GM19324 (cell line): ENCODE measurements at regions not wholly inside any gene's neighbourhood (a gene's known extent, or its start where the extent isn't known, plus 50 kb on each side); places are given as distances from the start of the nearest gene placed in this dataset.
A peak's percentile ranks its signal among the peaks of the same experiment; 100 is the strongest.
"Not testable (repeated sequence)": the region's sequence is repeated elsewhere in the genome, so short reads cannot be mapped to it uniquely, and the experiment has no call there.

Experiments used
- ATAC-seq: cut with Tn5 transposase; IDR thresholded peaks from one replicate; pipeline ENCODE4 v1.9.1; 2021; ENCODE audit warnings: mild to moderate bottlenecking, moderate library complexity; ENCODE audit not compliant: unreplicated experiment, low FRiP score

DNA sequence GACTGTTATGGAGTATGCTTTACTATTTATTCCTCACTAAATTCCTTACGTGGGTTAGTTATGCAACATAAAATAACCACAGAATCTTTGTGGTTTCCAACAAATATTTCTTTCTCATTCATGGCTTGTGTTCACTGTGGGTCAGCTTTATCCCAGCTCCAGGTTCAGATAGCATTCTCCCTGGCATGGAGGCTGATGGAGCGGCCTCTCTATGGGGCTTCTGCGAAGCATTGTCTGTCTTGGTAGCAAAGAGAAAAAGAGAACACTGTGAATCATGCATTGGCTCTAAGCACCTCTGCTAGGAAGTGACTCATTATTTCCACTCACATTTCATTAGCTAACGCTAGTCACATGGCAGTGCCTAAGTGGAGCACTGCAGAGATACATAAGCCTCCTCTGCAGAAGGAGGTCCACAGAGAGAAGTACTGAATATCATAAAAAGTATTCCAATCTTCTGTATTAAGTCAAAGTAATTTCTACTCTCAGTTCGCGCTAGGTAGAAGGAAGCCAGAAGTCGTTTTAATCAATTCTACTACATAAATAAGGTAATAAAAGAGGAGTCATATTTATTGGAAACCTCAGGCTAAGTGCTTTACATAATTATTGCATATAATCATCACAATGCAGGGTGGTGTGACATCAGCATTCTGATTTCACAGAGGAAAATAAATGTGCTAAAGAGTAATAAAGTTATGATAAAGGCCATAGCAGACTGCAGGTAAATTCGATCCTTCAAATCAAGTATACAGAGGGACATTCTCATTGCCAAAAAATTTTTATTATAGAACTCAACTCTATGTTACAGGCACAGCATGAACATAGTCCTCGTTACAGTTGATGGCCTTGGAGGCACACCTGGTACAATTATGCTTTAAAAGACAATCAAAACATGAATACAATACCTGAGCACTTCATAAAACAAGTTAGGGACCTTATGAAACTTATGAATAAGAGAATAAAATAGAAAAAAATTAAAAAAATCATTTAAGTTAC is 531.1 kb downstream of the CETN3 start:
- ATAC-seq = no peak

DNA sequence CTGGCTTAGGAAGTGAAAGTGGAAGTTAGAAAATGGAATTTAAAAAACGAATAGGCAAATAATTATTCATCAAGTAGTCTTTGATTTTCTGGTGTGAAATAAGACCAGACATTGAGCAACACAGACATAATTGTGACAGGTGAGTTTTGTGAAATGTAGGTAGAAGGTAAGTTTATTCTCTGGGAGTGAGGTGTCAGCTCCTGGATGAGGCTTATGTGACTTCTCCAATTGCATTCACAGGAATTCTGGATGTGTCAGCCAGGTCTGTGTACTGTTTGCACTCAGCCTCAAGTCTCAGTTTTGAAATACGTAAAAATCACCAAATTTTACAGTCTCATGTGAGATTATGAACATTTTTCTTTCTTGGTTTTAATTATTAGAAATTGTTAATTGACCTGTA is 537.6 kb downstream of the CETN3 start:
- no peak for ATAC-seq

DNA sequence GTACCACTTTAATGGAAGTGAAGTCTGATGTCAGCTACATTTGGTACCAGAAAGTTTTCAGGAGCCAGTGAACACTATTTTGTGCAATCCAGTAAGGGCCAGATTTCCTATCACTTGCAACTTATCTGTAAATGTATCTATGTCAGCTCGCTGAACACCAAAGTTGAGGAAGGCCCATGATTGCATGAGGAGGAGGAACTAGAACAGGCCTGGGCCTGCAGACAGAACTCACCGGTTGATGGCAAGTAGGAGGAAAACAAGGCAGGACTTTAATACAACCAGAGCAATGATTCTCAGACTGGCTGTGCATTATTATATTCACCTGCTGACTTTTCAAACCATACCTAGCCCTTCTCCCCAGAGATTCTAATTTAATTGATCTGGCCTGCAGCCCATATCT is 540.2 kb downstream of the CETN3 start:
- no peak for ATAC-seq

DNA sequence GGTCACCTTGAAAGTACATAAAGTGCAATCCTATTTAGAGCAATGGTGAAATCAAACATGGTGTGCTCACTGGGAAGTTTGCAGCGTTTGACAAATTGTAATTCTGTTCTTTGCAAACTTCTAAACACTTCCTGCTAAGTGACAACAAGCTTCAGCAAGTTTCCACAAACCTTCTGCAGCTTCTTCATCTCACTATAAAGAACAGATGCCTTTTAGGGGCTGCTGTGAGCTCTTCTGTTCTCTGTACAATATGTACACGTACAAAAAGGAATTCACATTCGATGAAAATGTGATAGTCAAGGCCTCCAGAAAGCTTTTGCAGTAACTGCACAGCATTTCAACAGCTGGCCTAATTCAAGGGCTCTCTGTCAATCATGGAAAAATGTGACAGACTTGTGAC is 543.1 kb downstream of the CETN3 start:
- no peak for ATAC-seq

DNA sequence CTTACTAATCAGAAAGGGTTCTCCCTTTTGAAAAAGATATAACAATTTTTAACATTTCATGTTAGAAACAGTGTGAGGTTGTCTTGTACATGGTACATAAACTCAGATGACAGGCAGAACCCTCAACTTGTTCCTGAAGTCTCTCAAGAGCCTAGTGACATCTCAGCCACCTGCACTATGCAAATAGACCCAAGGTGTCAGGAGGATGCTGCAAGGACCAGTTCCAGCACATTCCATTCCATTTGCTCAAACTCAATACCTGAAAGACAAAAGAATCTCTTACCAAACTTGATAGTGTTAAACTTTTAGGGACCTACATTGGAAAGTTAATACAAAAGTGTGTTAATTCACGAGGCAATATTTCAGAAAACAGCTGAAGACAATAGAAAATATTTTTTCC is 544.6 kb downstream of the CETN3 start:
- ATAC-seq = no peak

DNA sequence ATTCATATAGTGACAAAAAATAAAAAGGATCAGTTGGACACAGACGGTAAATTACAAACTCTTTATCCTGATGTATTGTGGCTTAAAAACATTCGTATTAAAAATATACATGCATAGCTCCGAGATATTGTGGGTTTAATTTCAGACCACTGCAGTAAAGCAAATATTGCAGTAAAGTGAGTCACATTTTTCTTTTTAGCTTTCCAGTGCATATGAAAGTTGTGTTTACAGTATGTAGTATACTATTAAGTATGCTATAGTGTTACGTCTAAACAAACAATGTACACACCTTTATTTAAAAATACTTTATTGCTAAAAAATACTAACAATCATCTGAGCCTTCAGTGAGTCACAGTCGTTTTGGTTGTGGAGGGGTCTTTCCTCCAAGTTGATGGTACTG is 551.8 kb downstream of the CETN3 start:
- no peak for ATAC-seq

DNA sequence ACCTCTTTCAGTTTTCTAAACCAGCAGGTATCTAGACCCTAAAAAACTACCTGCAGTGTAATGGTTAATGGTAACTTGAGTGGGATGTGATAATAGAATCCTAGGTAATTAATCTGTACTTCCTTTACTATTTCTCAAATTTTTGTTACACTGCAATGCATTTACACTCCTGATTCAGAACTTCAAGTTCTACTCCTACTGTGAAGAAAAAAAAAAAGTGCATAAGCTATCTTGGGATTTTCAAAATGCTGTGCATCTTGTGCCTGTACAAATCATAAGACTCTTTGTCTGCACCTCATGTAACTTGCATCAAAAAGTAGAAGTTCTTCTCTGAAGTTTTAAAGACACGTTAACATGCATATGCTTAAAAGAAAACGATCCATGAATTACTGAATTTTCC is 554.1 kb downstream of the CETN3 start:
- no peak for ATAC-seq

DNA sequence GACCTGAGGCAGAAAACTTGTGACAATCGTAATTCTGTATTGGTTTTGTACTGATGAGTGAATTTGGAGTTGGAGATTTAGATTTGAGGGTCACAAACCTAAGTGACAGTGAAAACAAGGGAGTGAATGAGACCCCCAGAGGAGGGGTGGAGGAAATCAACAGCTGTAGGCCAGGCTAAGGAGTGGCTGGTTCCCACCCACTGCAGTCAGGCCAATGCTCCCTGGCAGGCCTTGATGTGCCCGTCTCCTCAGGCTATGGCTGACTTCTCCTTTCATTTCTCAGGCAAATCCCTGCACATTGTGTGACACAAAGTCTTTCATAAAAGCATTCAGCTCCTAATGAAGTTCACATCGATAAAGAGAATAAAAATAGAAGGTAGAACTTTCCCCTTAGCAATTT is 557.6 kb downstream of the CETN3 start:
- no peak for ATAC-seq

DNA sequence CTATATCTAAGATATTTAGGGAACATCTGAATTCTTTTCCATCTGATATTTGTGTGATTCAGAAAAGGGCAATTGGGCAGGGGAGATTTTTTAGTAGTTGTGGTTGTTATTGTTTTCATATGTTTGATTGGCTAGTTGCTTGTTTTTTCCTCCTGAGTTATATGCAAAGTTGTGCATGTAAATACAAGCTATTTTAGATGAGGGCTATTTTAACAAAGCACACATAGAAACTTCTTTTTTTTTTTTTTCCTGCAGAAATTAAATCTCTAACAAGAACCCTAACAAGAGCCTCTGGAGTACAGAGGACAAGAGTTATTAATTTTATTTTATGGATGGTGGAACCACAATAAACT is 559.1 kb downstream of the CETN3 start:
- ATAC-seq = peak; percentile 54

DNA sequence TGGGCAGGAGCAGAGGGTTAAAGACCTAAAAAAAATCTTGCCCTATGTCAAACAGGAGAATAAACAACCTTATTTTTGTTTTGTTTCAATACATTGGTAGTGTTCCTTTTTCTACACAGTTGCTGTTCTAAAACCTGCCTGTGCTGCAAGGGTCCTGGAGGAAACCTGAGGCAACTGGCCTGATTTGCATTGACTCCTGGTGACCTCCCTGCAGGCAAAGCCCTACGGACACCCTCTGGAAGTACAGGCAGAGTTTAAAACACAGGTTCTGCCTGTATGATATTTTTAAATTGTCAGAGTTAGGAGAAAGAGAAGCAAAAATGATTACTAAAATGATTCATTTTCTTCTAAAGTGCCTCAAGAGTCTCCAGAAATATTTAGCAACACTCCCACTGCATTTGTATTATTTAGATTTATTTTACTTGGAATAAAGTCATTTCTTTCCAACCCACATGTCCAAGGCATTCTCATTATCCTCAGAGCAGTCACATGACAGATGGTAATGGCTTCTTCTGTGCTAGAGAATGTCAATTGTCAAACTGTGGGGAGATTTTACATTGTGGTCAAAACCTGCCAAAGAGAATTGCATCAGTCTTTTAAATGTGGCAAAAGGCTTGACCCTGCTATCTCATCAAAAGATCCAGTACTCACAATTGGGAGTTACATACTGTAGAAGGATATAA is 559.6 kb downstream of the CETN3 start:
- peak; percentile 47 for ATAC-seq

DNA sequence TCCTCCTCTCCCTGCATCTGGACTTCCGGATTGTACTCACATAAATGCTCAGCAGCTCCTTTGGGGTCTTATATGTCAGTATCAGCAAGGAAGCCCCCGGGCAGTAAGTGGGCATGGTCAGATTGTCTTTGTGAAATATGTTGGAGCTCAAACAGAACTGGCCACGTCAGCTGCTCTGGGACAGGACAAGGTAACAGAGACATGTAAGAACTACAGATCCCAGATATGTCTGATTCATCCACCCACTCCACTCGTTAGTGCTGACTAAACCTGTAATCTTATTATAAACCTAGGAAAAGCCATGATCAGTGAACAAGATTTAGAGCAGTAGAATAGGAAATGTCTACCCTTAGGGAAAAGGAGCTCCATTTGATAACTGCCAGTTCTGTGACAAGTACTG is 561.8 kb downstream of the CETN3 start:
- ATAC-seq = no peak

DNA sequence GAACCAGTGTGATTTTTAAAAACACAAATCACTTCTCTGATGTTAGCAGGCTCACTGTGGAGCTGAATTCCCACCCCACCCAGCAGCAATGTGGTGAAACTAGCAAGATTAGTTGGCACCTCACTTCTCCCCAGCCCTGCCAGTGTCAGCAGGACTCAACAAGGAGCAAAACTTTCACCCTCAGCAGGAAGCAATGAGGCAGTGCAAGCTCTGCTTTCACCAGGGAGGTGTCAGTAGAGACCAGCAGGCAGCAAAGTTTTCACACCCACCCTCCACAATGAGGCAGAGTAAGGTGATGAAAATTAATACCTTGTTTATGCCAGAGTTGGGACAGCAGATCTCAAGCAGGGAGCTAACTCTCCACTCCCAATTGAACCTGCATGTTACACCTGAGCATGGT is 565.0 kb downstream of the CETN3 start:
- no peak for ATAC-seq

DNA sequence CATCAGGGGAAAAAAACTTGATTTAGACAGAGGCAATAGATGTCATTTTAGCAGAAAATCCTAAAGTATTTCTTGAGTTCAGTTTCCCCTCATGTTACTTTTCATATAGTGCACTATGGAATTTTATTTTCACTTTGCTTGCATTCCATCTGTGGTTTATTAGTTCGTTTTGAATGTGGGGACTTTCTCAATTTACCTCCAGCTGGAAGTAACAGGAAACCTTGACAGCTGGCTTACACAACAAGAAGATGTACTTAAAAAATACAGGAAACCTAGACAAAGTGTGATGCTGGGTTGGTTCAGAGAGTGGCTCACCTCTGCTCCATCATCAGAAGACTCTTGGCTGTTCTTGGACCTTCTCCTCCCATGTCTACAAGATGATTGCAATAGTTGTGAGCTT is 567.0 kb downstream of the CETN3 start:
- no peak for ATAC-seq

DNA sequence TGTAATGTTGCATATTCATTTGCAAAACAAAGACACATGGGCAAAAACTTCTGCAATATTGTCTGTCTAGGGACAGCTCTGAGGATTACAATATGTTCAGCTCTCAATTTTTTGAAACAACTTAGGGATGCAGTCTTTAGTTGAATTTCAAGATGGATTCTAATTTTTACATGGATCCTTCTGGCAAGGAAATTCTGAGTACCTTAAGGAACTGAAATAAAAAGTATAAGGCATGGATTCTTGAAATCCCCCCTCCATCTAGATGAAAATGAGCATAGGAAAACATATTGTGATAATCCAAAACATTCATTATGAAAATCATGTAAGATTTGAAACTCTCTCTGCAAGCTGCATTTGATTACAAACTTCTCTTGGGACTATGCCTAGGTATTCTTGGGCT is 568.6 kb downstream of the CETN3 start:
- no peak for ATAC-seq

DNA sequence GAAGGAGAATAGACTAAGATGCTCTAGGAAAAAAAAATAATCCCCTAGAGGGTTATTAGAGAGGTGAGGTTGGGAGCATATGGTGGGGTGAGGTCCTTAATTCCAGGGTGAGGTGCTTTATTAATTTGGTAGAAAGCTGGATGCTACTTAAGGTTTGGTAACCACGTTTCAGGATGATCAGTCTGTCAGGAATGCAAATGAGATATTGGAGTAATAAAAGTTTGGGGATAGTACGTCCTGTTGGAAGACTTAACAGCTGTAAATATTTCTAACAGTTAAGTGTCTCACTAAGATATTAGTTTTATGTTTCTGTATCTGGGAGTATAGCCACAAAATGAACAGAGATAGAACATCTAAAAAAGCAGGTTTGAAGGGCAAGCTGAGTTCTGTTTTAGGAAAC is 578.9 kb downstream of the CETN3 start:
- ATAC-seq = no peak

DNA sequence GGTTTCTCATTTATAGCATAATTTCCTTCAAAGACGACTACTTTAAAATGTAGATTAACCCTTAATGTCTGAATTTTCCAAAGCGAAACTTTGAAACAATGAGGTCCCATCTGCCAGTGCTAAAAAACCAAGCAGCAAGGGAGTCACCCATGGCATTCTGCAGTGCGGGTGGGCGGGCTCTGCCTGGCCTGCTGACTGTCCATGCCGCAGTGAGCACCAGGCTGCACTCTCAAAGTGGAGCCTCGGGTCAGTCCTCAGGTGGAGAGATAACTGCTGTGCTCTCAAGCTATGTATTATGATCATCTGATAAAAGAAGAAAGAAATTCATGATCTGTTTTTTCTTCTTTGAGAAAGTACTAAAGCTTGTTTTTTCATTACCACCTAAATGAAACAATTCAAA is 581.6 kb downstream of the CETN3 start:
- ATAC-seq = no peak

DNA sequence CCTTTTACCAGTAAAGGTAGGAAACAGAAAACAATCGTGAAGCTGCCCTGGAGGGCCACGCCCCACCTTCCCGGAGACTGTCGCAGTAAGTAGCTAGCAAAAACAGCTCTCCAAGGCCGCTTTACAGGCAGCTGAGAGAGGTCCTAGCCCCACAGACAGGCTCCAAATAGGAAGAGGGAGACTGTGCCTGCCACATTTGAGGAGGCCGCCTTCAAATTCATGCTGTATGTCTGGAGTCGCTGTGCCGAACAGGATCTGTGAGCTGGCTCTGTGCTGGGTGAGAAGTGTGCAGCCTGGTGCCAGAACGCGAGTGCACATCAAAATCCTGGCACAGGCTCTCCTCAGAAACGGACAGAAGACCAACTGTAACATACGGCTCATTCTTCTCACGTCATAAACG is 582.2 kb downstream of the CETN3 start:
- ATAC-seq = no peak

DNA sequence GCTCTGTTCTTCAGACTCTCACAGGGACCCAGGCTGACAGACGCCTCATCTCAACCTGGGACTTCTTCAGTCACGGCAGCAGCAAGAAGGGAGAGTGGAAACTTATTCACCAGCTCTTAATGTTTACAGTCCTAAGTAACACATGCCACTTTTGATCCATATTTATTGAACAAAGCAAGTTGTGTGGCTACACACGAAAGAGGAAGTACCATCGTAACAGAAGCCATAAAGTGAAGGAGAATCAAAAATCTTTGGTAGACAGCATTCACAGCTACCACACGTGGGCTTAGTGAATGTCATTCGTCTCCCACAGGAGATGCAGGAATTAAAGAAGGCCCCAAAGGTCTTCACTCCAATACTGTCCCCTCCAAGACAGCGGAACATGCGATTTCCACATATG is 582.6 kb downstream of the CETN3 start:
- ATAC-seq = no peak

DNA sequence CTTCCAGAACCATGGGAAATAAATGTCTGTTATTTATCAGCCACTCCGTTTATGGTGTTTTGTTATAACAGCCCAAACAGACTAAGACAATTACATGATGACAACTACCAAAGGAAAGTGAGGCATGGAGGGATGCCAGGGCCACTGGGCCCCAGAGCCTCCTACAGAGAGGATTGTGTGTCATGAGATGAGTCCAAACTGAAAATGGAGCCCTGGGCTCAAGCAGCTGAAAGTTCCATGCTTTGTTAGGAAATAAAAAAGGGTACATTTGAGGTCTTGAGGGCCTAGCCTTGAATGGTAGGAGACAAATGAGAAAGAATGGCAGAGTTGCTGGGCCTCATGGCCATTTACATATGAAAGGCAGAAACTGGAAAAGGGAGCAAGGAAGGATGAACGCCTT is 586.5 kb downstream of the CETN3 start:
- ATAC-seq = no peak

DNA sequence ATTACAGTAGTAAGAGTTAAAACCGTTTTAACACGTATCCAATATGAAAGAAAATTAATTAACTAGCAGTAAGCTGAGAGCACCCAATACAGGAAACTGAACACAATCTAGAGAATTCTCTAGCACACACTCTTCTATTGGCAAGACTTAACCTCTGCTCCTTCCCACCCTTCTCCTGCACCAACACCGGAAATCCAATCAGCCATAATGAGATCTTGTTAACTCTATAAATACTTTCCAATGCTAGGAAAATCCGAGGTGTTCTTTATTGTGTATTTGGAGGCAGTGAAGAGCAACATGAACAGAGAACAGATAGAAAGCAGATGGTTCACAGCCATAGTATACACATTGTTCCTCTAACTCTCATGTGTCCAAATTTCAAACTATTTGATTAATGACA is 591.7 kb downstream of the CETN3 start:
- ATAC-seq = no peak

DNA sequence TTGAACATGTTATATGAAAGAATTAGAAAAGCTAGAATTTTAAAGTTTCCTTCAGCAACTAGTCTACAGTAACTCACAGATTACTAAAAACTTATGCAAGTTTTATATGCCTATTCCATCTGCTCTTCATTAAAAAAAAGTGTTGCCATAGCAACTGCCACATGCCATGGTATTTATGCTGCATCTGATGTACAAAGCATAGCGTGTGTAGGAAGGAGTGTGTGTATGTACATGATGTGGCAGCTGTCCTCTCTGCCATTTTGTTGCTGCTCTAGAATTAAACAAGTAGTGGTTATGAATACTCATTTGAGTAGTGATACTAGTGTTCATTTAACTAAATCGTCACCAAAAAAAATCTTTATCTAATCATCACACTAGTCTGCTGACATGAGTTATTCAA is 593.5 kb downstream of the CETN3 start:
- no peak for ATAC-seq

DNA sequence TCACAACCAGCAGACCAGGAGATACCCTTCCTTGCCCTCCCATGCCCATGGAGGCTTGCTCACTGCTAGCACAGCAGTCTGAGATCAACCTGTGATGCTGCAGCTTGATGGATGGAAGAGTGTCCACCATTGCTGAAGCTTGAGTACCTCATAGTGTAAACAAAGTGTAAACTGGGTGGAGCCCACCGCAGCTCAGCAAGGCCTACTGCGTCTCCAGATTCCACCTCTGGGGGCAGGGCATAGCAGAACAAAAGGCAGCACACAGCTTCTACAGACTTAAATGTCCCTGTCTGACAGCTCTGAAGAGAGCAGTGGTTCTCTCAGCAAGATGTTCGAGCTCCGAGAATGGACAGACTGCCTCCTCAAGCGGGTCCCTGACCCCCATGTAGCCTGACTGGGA is 608.8 kb downstream of the CETN3 start:
- not testable (repeated sequence) for ATAC-seq
